Neural progenitor cell (in vitro differentiated cells): ENCODE measurements at regions not wholly inside any gene's neighbourhood (a gene's known extent, or its start where the extent isn't known, plus 50 kb on each side); places are given as distances from the start of the nearest gene placed in this dataset.

Experiments used
- DNase-seq: peaks from one replicate; pipeline ENCODE4 v3.0.0-alpha.2; 2016; ENCODE audit warnings: low spot score
- H2AFZ ChIP-seq: fragments of 200-600 bp; sonication (generic); replicated peaks from 2 replicates; pipeline ENCODE4 v1.6.1; 2016; ENCODE audit warnings: antibody characterized with exemption
- H3F3A ChIP-seq: fragments of 200-600 bp; sonication (generic); 2 replicates; pipeline ENCODE4 v1.6.1; 2016; ENCODE audit warnings: antibody characterized with exemption, low read depth
- H3K27ac ChIP-seq: fragments of 200-600 bp; sonication (generic); 2 replicates; pipeline ENCODE4 v1.5.1; 2016; ENCODE audit warnings: mild to moderate bottlenecking
- H3K27me3 ChIP-seq: fragments of 200-600 bp; sonication (generic); 2 replicates; pipeline ENCODE4 v1.6.1; 2016; ENCODE audit warnings: mild to moderate bottlenecking, moderate library complexity
- H3K36me3 ChIP-seq: fragments of 200-600 bp; sonication (generic); 2 replicates; pipeline ENCODE4 v1.5.1; 2016
- H3K4me1 ChIP-seq: fragments of 200-600 bp; sonication (generic); 2 replicates; pipeline ENCODE4 v1.6.1; 2016; ENCODE audit warnings: mixed run types
- H3K4me2 ChIP-seq: fragments of 200-600 bp; sonication (generic); 2 replicates; pipeline ENCODE4 v1.6.1; 2016
- H3K4me3 ChIP-seq: fragments of 200-600 bp; sonication (generic); 2 replicates; pipeline ENCODE4 v1.5.1; 2016
- H3K79me2 ChIP-seq: fragments of 200-600 bp; sonication (generic); 2 replicates; pipeline ENCODE4 v1.6.1; 2016; ENCODE audit warnings: low read depth
- H3K9ac ChIP-seq: fragments of 200-600 bp; sonication (generic); 2 replicates; pipeline ENCODE4 v1.6.1; 2016
- H3K9me3 ChIP-seq: fragments of 200-600 bp; sonication (generic); 2 replicates; pipeline ENCODE4 v1.5.1; 2016; ENCODE audit warnings: low read depth
- H4K20me1 ChIP-seq: fragments of 200-600 bp; sonication (generic); 2 replicates; pipeline ENCODE4 v1.6.1; 2016; ENCODE audit warnings: low read depth
- H3K27ac Mint-ChIP-seq: 3 replicates; pipeline ENCODE4 v1.8.0; 2021; ENCODE audit warnings: mixed read lengths
- H3K27me3 Mint-ChIP-seq: 2 replicates; pipeline ENCODE4 v1.8.0; 2022; ENCODE audit warnings: low read depth, mild to moderate bottlenecking, inconsistent platforms, moderate library complexity, mixed read lengths; ENCODE audit not compliant: insufficient read depth
- H3K36me3 Mint-ChIP-seq: 3 replicates; pipeline ENCODE4 v1.8.0; 2021; ENCODE audit warnings: mixed read lengths
- H3K4me1 Mint-ChIP-seq: 3 replicates; pipeline ENCODE4 v1.8.0; 2021; ENCODE audit warnings: mixed read lengths
- H3K4me3 Mint-ChIP-seq: 3 replicates; pipeline ENCODE4 v1.8.0; 2021; ENCODE audit warnings: mild to moderate bottlenecking, moderate library complexity, mixed read lengths
- H3K9me3 Mint-ChIP-seq: 3 replicates; pipeline ENCODE4 v1.8.0; 2020; ENCODE audit warnings: mixed read lengths
- CTCF ChIP-seq: fragments of 200-600 bp; sonication (generic); IDR thresholded peaks from 2 replicates; pipeline ENCODE4 v1.5.1; 2017; ENCODE audit warnings: antibody characterized with exemption, mild to moderate bottlenecking
- EZH2 ChIP-seq: fragments of 200-600 bp; sonication (generic); IDR thresholded peaks from 2 replicates; pipeline ENCODE4 v1.6.1; 2017; ENCODE audit warnings: antibody characterized with exemption, mild to moderate bottlenecking, moderate library complexity
- EZH2phosphoT487 ChIP-seq: fragments of 200-600 bp; sonication (generic); IDR thresholded peaks from 2 replicates; pipeline ENCODE4 v1.6.1; 2017; ENCODE audit warnings: antibody characterized with exemption

- no peaks in the 10 kb centered on the region for H3K9me3 Mint-ChIP-seq
These were observed 93.8 kb upstream of the GRIK3 start for GRCh38 chr1:37128091-37128490.

GRCh38 chr1:37130221-37130948 is 96.1 kb upstream of the GRIK3 start:
- H3K27me3 ChIP-seq = peaks cover 4% of the 10 kb centered on the region
- Mint-ChIP-seq H3K4me1 (peaks cover 6% of the 10 kb centered on the region), H3K9me3 (no peaks in the 10 kb centered on the region), H3K36me3 (no peaks in the 10 kb centered on the region), H3K27me3 (peaks cover 6% of the 10 kb centered on the region), H3K4me3 (no peak overlapping the region), H3K27ac (no peak overlapping the region)
- no peaks in the 10 kb centered on the region for H3F3A ChIP-seq
- DNase-seq = no peak
- no peaks in the 10 kb centered on the region for H3K79me2 ChIP-seq
- H3K4me3 ChIP-seq = no peak overlapping the region
- H3K36me3 ChIP-seq = no peaks in the 10 kb centered on the region
- H3K4me2 ChIP-seq = no peak overlapping the region
- H3K9ac ChIP-seq = no peak overlapping the region
- no peaks in the 10 kb centered on the region for H4K20me1 ChIP-seq
- H2AFZ ChIP-seq = no peak overlapping the region
- H3K27ac ChIP-seq = no peak overlapping the region
- H3K9me3 ChIP-seq = no peaks in the 10 kb centered on the region
- H3K4me1 ChIP-seq = peaks cover 3% of the 10 kb centered on the region
- TF ChIP-seq EZH2 (no peak), EZH2phosphoT487 (no peak), CTCF (no peak)

More at GRCh38 chr1:37128091-37128490, 93.8 kb upstream of the GRIK3 start:
- Mint-ChIP-seq H3K27me3 (peaks cover 3% of the 10 kb centered on the region), H3K4me3 (no peak overlapping the region), H3K36me3 (no peaks in the 10 kb centered on the region), H3K4me1 (peaks cover 7% of the 10 kb centered on the region), H3K27ac (no peak overlapping the region)
- Histone ChIP-seq H3K4me2 (no peak overlapping the region), H2AFZ (no peak overlapping the region), H3K4me3 (no peak overlapping the region), H3K9ac (no peak overlapping the region), H4K20me1 (no peaks in the 10 kb centered on the region), H3K27ac (no peak overlapping the region), H3K36me3 (no peaks in the 10 kb centered on the region), H3K4me1 (peaks cover 13% of the 10 kb centered on the region), H3K9me3 (no peaks in the 10 kb centered on the region), H3K27me3 (peaks cover 4% of the 10 kb centered on the region), H3F3A (peaks cover 8% of the 10 kb centered on the region), H3K79me2 (no peaks in the 10 kb centered on the region)
- DNase-seq = no peak
- TF ChIP-seq EZH2phosphoT487 (no peak), CTCF (no peak), EZH2 (no peak)

GRCh38 chr1:37131281-37131680 is 97.0 kb upstream of the GRIK3 start:
- Histone ChIP-seq H3K27me3 (peaks cover 4% of the 10 kb centered on the region), H3K27ac (no peak overlapping the region)
- no peak overlapping the region for H3K4me3 Mint-ChIP-seq

More at GRCh38 chr1:37131281-37131680, 97.0 kb upstream of the GRIK3 start:
- peaks cover 6% of the 10 kb centered on the region for H3K4me1 Mint-ChIP-seq
- Histone ChIP-seq H4K20me1 (no peaks in the 10 kb centered on the region), H3K9ac (no peak overlapping the region), H3F3A (no peaks in the 10 kb centered on the region), H3K36me3 (no peaks in the 10 kb centered on the region), H2AFZ (no peak overlapping the region), H3K4me1 (no peaks in the 10 kb centered on the region), H3K4me2 (no peak overlapping the region), H3K79me2 (no peaks in the 10 kb centered on the region), H3K9me3 (no peaks in the 10 kb centered on the region), H3K4me3 (no peak overlapping the region)
- no peak overlapping the region for H3K27ac Mint-ChIP-seq
- no peak for DNase-seq
- no peaks in the 10 kb centered on the region for H3K36me3 Mint-ChIP-seq
- peaks cover 6% of the 10 kb centered on the region for H3K27me3 Mint-ChIP-seq
- TF ChIP-seq EZH2phosphoT487 = no peak
- no peak for TF ChIP-seq EZH2
- no peak for TF ChIP-seq CTCF
- H3K9me3 Mint-ChIP-seq = no peaks in the 10 kb centered on the region
